Sigmoid colon (tissue), 6 donors: ENCODE measurements at regions not wholly inside any gene's neighbourhood (a gene's known extent, or its start where the extent isn't known, plus 50 kb on each side); places are given as distances from the start of the nearest gene placed in this dataset.

ENCODE experiments used
- DNase-seq: peaks from one replicate; pipeline ENCODE4 v3.0.0-alpha.2; 2019
- H3K27ac ChIP-seq, 4 donors: fragments of 200-600 bp; sonication (generic); one replicate each; pipeline ENCODE4 v1.5.1; 2016 to 2019; ENCODE audit warnings: mild to moderate bottlenecking in 1 of 4
- H3K27me3 ChIP-seq, 3 donors: fragments of 200-600 bp; sonication (generic); one replicate each; pipeline ENCODE4 v1.5.1; 2019; ENCODE audit warnings: mild to moderate bottlenecking in 1 of 3
- H3K36me3 ChIP-seq, 4 donors: fragments of 200-600 bp; sonication (generic); one replicate each; pipeline ENCODE4 v1.5.1; 2016 to 2019
- H3K4me1 ChIP-seq, 4 donors: fragments of 200-600 bp; sonication (generic); one replicate each; pipeline ENCODE4 v1.5.1; 2017 to 2019
- H3K4me3 ChIP-seq, 4 donors: fragments of 200-600 bp; sonication (generic); one replicate each; pipeline ENCODE4 v1.5.1; 2017 to 2019; ENCODE audit warnings: mild to moderate bottlenecking in 2 of 4, moderate library complexity in 1 of 4
- H3K9me3 ChIP-seq, 4 donors: fragments of 200-600 bp in 3 of 4; sonication (generic) in 3 of 4; one replicate each; pipeline versions ENCODE4 v1.5.1 to v1.6.1; 2013 to 2019
- CTCF ChIP-seq, 4 experiments: fragments of 450-650 bp in 3 of 4; fragments of 200-600 bp in 1 of 4; IDR thresholded peaks; one replicate each; pipeline ENCODE4 v1.5.1; 2016 to 2019; ENCODE audit warnings: antibody characterized with exemption in 4 of 4, mild to moderate bottlenecking in 3 of 4, moderate library complexity in 2 of 4
- EP300 ChIP-seq, 4 donors: sonication (generic); formaldehyde crosslinking; IDR thresholded peaks; one replicate each; pipeline ENCODE4 v1.6.1; 2017; ENCODE audit warnings: antibody characterized with exemption in 4 of 4
- POLR2A ChIP-seq, 2 donors: fragments of 450-650 bp; IDR thresholded peaks; one replicate each; pipeline ENCODE4 v1.6.1; 2016; ENCODE audit warnings: antibody characterized with exemption in 2 of 2, mild to moderate bottlenecking in 2 of 2, moderate library complexity in 2 of 2
- POLR2AphosphoS5 ChIP-seq, 4 donors: sonication (generic); formaldehyde crosslinking; IDR thresholded peaks; one replicate each; pipeline ENCODE4 v1.6.1; 2017; ENCODE audit warnings: antibody characterized with exemption in 4 of 4
- WGBS, 2 donors: extraction: QIAGEN DNeasy Blood & Tissue Kit; methylation state at CpG; one replicate each; pipeline ENCODE4 v1.1.7; 2013; 5-methylcytosine and 5-hydroxymethylcytosine counted together
- intact Hi-C: fragments of 100-400 bp; cut with DNase I; formaldehyde crosslinking; loops from one replicate; pipeline ENCODE4 v1.15.1; 2023
- donor health status: healthy with polysubstance abuse.
- donor health status: healthy.

GRCh38 chr6:26252077-26252472 is 112.9 kb upstream of the BTN3A2 start:
- H3K36me3 ChIP-seq, result no peaks in the 10 kb centered on the region

GRCh38 chr6:26254724-26255123 is 110.3 kb upstream of the BTN3A2 start:
- Histone ChIP-seq H3K27me3 (peaks cover 8 to 66% (median 22%) of the 10 kb centered on the region in 3 donors), H3K9me3 (no peaks in the 10 kb centered on the region)

More at GRCh38 chr6:26252077-26252472, 112.9 kb upstream of the BTN3A2 start:
- H3K9me3 ChIP-seq, result no peaks in the 10 kb centered on the region
- H3K27ac ChIP-seq, result peak overlapping the region; percentile 55 to 73 (median 58)
- H3K4me3 ChIP-seq, result peak overlapping the region in 3 of 4 donors; percentile 40 to 48 (median 43)
- H3K4me1 ChIP-seq, result peaks cover 0 to 16% (median 4%) of the 10 kb centered on the region in 4 donors
- TF ChIP-seq POLR2A (IDR thresholded peaks at IDR 0.05) (no peak), CTCF (IDR thresholded peaks at IDR 0.05) (no peak), POLR2AphosphoS5 (IDR thresholded peaks at IDR 0.05) (no peak), EP300 (IDR thresholded peaks at IDR 0.05) (no peak)
- H3K27me3 ChIP-seq, result peaks cover 8 to 86% (median 35%) of the 10 kb centered on the region in 3 donors
- DNase-seq, result no peak
- intact Hi-C loops, result no loop called here
- WGBS, 2 donors, result 5 to 13% methylated on average over 5 of the region's 5 CpGs

GRCh38 chr6:26257272-26257671 is 107.7 kb upstream of the BTN3A2 start:
- no peaks in the 10 kb centered on the region for H3K9me3 ChIP-seq
- no peaks in the 10 kb centered on the region for H3K36me3 ChIP-seq
- no peak overlapping the region for H3K27ac ChIP-seq
- peaks cover 0 to 41% (median 0%) of the 10 kb centered on the region in 3 donors for H3K27me3 ChIP-seq
- TF ChIP-seq POLR2A (IDR thresholded peaks at IDR 0.05) (no peak), EP300 (IDR thresholded peaks at IDR 0.05) (no peak), POLR2AphosphoS5 (IDR thresholded peaks at IDR 0.05) (no peak), CTCF (IDR thresholded peaks at IDR 0.05) (no peak)
- 17 to 62% methylated on average over 7 of the region's 7 CpGs for WGBS, 2 donors
- intact Hi-C loops, result no loop called here
- H3K4me1 ChIP-seq, result no peaks in the 10 kb centered on the region
- no peak for DNase-seq
- H3K4me3 ChIP-seq, result no peak overlapping the region

More at GRCh38 chr6:26254724-26255123, 110.3 kb upstream of the BTN3A2 start:
- DNase-seq, result no peak
- intact Hi-C loops, result no loop called here
- WGBS, 2 donors, result 84 to 92% methylated on average over 4 of the region's 4 CpGs
- peaks cover 0 to 13% (median 4%) of the 10 kb centered on the region in 4 donors for H3K4me1 ChIP-seq
- no peak for TF ChIP-seq EP300 (IDR thresholded peaks at IDR 0.05)
- no peak for TF ChIP-seq CTCF (IDR thresholded peaks at IDR 0.05)
- no peak for TF ChIP-seq POLR2A (IDR thresholded peaks at IDR 0.05)
- TF ChIP-seq POLR2AphosphoS5 (IDR thresholded peaks at IDR 0.05), result no peak
- H3K36me3 ChIP-seq, result no peaks in the 10 kb centered on the region
- no peak overlapping the region for H3K27ac ChIP-seq
- H3K4me3 ChIP-seq, result no peak overlapping the region

- H3K9me3 ChIP-seq, result no peaks in the 10 kb centered on the region
- intact Hi-C loops, result no loop called here
- WGBS, 2 donors, result 89 to 93% methylated on average over 5 of the region's 5 CpGs
Measured at GRCh38 chr6:26258212-26258977, 106.6 kb upstream of the BTN3A2 start.

More at GRCh38 chr6:26258212-26258977, 106.6 kb upstream of the BTN3A2 start:
- no peaks in the 10 kb centered on the region for H3K36me3 ChIP-seq
- TF ChIP-seq EP300 (IDR thresholded peaks at IDR 0.05) (no peak), CTCF (IDR thresholded peaks at IDR 0.05) (no peak), POLR2A (IDR thresholded peaks at IDR 0.05) (no peak), POLR2AphosphoS5 (IDR thresholded peaks at IDR 0.05) (no peak)
- no peak overlapping the region for H3K4me3 ChIP-seq
- peaks cover 0 to 30% (median 0%) of the 10 kb centered on the region in 3 donors for H3K27me3 ChIP-seq
- no peaks in the 10 kb centered on the region for H3K4me1 ChIP-seq
- DNase-seq, result no peak
- H3K27ac ChIP-seq, result no peak overlapping the region
